Rectal smooth muscle tissue (tissue), 1 donor: ENCODE measurements at regions not wholly inside any gene's neighbourhood (a gene's known extent, or its start where the extent isn't known, plus 50 kb on each side); places are given as distances from the start of the nearest gene placed in this dataset.

Source experiments
- H3K27ac ChIP-seq: one replicate; pipeline ENCODE4 v1.7.0; 2013; ENCODE audit warnings: low read depth, low read length, inconsistent platforms
- H3K27me3 ChIP-seq: one replicate; pipeline ENCODE4 v1.7.0; 2013; ENCODE audit warnings: low read length; ENCODE audit not compliant: control insufficient read depth, insufficient read depth
- H3K36me3 ChIP-seq: one replicate; pipeline ENCODE4 v1.7.0; 2013; ENCODE audit warnings: low read length; ENCODE audit not compliant: control insufficient read depth, insufficient read depth
- H3K4me1 ChIP-seq: one replicate; pipeline ENCODE4 v1.7.0; 2013; ENCODE audit warnings: low read length; ENCODE audit not compliant: control insufficient read depth, insufficient read depth
- H3K4me3 ChIP-seq: one replicate; pipeline ENCODE4 v1.7.0; 2013; ENCODE audit warnings: low read length
- H3K9ac ChIP-seq: one replicate; pipeline ENCODE4 v1.7.0; 2013; ENCODE audit warnings: low read length

DNA sequence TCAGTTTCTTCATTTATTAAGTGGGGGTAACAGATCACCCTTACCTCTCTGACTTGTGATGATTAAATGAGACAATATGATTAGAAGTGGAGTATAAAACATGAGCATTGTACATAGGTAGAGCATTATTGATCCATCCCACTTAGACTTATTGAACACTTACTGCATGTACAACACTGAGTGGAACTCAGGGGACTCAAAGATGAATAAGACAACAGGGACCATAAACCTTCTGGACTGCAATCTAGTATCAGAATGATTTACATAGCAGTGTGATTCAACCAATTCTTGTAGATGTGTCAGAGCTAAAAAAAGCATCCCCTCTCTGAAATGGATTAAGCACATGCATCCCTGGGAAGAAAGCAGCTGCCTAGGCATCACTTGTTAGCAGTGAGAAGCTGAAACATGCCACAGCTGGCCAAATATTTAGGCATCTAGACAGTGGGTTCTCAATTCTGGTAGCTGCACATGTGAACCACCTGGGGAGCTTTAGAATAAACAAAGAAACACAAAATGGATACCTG is 111.5 kb downstream of the CYRIA start:
- Histone ChIP-seq H3K36me3 (no peaks in the 10 kb centered on the region), H3K27ac (no peak overlapping the region), H3K9ac (no peak overlapping the region)

DNA sequence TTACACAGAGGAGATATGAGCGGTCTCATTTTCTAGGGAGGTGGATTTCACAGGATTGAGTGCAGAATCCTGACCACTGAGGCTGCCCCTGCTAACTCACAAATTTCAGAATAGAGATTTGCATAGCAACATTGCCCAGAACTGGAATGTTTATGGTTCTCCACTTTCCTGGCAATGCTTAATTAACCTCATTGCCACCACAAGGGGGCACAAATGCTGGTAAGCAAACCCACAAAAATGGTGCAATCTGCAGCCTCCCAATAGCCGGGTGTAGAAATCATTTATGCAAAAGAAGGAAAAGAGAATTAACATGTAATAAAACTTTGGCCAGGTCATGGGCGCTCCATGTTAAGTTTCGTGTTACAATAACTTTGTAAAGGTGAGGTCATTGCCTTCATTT is 112.4 kb downstream of the CYRIA start:
- Histone ChIP-seq H3K4me3 (no peak overlapping the region), H3K9ac (no peak overlapping the region), H3K36me3 (no peaks in the 10 kb centered on the region), H3K27ac (no peak overlapping the region), H3K4me1 (no peaks in the 10 kb centered on the region), H3K27me3 (no peaks in the 10 kb centered on the region)

More for the DNA sequence above, 111.5 kb downstream of the CYRIA start:
- no peak overlapping the region for H3K4me3 ChIP-seq
- no peaks in the 10 kb centered on the region for H3K4me1 ChIP-seq
- H3K27me3 ChIP-seq = no peaks in the 10 kb centered on the region

DNA sequence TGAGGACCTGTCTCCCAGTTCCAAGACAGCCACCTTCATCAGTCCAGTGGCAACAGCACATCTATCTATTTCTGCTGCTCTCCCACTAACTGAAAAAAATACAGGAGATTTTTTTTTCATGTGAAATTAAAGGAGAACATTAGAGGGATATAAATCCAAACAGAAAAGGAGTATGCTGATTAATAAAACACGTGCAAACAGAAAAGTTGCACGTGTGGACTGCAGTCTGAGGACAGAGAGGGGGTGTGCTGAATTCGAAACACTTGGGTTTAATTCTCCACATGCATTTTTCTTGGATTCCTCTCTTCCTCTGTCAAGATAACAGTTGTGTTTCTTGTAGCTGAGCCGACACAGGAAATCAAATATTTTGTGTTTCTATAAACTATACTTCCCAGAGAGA is 113.4 kb downstream of the CYRIA start:
- Histone ChIP-seq H3K27me3 (no peaks in the 10 kb centered on the region), H3K27ac (no peak overlapping the region), H3K4me3 (no peak overlapping the region), H3K36me3 (no peaks in the 10 kb centered on the region), H3K4me1 (no peaks in the 10 kb centered on the region), H3K9ac (no peak overlapping the region)

DNA sequence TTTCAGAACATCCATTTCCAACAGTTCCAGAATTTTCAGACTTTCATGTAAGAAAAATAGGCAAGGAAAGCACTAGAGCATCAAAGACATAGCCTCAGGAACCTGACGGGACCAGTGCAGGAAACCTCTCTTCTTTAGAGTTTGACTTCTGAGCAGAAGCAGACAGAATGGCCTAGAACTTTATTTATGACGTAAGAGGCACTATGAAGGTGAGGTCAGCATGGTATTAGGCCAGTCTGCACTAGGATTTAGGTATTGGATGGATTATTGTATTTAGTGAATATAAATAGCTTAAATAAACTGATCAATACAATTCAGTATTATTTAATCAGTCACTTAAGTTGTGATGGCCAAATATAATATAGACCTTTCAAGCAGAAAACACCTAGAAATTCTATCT is 117.6 kb downstream of the CYRIA start:
- Histone ChIP-seq H3K27ac (no peak overlapping the region), H3K27me3 (no peaks in the 10 kb centered on the region), H3K36me3 (no peaks in the 10 kb centered on the region), H3K9ac (no peak overlapping the region), H3K4me3 (no peak overlapping the region), H3K4me1 (no peaks in the 10 kb centered on the region)

DNA sequence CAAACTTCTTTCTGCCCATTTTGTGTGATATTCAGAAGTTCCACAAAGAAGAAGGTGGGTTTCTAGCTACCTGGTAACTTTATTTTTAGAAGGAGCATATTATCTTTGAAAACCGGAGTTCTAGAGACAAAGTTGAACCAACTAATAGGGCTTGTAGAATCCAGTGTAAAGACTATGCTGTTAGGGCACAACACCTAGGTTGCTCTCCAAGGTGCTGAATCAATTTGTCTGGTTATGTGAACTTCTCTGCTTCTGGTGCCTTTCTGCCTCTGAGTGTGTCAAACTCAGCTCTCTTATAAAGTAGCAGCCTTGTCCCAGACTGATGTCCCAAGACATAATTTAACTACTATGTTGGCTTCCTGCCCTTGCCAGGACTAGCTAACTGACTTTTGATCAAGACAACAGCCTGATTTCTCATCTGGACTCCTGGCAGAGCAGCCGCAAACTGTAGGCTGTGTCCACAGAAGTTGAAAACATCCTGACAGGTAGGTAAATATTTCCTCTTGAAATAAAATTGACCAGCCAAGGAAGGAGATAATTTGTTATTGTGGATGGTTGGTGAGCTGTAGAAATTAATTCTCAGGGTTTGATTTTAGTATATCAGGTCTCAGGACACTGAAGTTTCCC is 119.4 kb downstream of the CYRIA start:
- Histone ChIP-seq H3K27me3 (no peaks in the 10 kb centered on the region), H3K36me3 (no peaks in the 10 kb centered on the region), H3K9ac (no peak overlapping the region), H3K4me1 (no peaks in the 10 kb centered on the region), H3K4me3 (no peak overlapping the region), H3K27ac (no peak overlapping the region)

DNA sequence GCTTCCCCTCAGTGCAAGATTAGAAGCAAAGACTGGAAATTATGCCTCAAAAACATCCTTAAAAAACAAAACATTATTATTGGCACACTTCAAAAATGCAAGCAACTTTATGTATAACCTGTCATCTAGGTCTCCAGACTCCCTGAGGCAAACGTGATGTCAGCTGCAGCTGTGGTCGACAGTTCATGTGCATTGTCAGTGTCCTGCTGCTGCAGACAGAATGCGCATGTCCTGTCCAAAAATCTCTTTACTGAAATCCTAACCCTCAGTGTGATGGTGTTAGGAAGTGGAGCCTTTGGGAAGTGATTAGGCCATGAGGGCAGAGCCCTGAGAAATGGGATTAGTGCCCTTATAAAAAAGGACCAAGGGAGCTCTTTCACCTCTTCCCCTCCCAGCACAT is 126.9 kb downstream of the CYRIA start:
- Histone ChIP-seq H3K36me3 (no peaks in the 10 kb centered on the region), H3K9ac (no peak overlapping the region), H3K4me3 (no peak overlapping the region), H3K27ac (no peak overlapping the region), H3K27me3 (no peaks in the 10 kb centered on the region), H3K4me1 (no peaks in the 10 kb centered on the region)

DNA sequence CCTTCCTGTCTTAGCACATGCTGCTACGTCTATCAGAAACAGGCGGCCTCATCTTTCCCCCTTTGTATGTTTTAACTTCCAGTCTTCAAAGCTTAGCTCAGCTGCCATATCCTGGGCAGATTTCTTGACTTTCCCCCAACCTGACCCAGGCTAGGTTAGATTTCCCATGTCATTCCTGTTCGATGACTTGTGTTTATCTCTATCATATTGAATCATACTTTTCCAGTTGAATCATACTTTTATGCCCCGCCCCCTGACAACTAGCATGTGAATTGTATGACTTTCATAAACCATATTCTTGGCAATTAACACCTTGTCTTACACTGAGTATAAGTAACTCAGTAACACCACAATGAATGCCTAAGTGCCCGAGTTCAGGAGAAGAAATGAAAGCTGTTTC is 128.3 kb downstream of the CYRIA start:
- Histone ChIP-seq H3K36me3 (no peaks in the 10 kb centered on the region), H3K27me3 (no peaks in the 10 kb centered on the region), H3K9ac (no peak overlapping the region), H3K27ac (no peak overlapping the region), H3K4me1 (no peaks in the 10 kb centered on the region), H3K4me3 (no peak overlapping the region)

DNA sequence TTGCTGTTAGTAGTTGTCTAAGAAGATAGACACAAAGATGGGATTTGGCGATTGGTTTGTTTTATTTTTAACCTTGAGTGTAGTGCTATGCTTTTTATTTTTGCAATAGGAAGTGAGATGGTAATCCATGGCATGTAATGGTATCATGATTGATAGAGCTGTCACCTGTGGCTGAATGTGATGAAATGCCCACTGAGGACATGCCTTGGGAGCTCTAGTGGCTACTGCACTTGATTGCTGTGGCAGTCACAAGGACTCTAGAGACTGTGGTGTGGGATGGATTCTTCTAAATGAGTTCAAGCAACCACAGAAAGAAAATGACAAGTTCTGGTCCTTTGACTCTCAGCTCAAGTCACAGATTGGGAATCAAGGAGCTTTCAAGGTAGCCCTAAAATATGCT is 139.4 kb downstream of the CYRIA start:
- no peaks in the 10 kb centered on the region for H3K4me1 ChIP-seq
- no peaks in the 10 kb centered on the region for H3K27me3 ChIP-seq
- H3K4me3 ChIP-seq = no peak overlapping the region
- H3K27ac ChIP-seq = no peak overlapping the region
- H3K9ac ChIP-seq = no peak overlapping the region
- H3K36me3 ChIP-seq = no peaks in the 10 kb centered on the region

DNA sequence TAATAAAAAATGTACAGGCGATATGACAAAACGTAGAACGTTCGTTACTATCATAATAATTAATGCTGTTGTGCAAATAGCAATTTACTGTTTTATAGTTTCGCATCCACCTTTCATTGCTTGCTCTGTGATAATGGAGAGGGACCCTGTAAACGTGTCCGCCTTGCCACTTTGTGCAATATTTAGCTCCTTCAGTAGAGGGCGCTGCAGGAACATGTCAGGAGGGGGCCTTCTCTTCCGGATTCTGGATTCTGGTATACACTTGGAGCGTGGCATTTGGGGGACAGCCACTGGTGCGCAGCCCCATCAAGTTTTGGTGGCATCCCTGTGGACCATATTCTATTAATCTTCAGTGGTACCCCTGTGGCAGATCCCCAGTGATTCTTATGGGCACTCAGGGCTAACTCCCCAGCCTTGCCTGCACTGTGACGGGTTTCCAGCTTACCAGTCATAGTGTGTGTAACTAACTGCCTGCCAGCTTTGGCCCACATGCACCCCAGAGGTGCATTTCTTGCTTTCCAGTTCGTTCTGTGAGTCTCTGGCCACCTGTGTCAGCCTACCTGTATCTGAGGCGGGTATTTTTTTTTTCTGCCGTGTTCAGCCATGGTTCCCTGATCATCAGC is 140.3 kb downstream of the CYRIA start:
- H3K4me1 ChIP-seq = no peaks in the 10 kb centered on the region
- H3K4me3 ChIP-seq = no peak overlapping the region
- H3K27ac ChIP-seq = no peak overlapping the region
- no peaks in the 10 kb centered on the region for H3K27me3 ChIP-seq
- no peak overlapping the region for H3K9ac ChIP-seq
- no peaks in the 10 kb centered on the region for H3K36me3 ChIP-seq

DNA sequence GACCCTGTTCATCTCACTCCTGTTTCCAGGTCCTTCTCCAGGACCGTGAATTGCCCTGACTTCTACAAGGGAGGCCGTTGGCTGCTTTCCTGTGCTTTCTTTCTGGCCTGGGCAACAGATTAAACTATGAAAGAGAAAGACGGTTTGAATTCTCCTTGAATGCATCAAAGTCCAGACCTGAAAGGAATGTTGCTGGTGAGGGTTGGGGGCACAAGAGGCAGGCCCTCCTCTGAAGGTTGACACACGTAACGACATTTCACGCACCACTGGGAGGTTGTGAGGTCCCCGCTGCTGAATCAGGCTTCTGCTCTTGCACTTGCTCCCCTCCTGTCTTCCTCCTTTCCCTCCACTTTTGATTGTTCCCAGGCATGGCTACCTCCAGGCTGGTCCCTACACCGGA is 141.9 kb downstream of the CYRIA start:
- H3K27ac ChIP-seq = no peak overlapping the region
- no peaks in the 10 kb centered on the region for H3K4me1 ChIP-seq
- H3K27me3 ChIP-seq = no peaks in the 10 kb centered on the region
- H3K36me3 ChIP-seq = no peaks in the 10 kb centered on the region
- no peak overlapping the region for H3K9ac ChIP-seq
- H3K4me3 ChIP-seq = no peak overlapping the region

DNA sequence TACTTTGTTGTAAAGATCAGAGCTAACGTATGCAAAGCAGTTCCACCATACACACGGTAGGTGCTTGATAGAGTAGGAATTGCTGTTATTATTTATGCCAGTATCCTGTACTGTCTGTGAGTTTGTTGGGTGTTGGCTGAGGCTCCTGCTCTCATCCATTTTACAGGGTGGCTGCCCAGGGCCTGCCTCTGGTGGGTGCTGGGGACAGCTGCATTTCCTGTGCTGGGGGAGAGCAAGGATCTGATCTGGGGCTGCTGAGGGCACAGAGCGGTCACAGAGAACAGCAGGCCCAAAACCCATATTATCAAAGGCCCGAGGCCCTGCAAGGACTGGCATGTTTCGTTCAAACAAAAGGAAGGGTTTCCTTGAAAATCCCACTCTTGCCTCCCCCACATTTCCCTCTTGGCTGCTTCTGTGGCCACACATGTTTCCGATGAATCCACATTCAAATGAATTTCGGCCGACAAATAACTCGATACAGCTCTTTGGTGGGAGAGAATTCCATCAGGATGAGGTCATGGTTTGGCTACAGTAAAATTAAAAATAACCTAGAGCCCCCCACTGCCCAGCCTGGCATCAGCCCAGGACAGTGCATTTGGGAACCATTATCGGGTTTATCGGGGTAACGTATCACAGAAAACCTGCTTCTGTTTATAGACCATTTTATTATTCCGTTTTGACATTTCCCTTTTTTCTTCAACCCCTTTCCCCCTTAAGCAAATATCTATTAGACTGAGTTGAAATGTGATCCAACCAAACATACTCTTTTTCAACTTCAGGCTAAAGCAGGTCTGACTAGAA is 143.4 kb downstream of the CYRIA start:
- H3K27ac ChIP-seq = no peak overlapping the region
- H3K4me1 ChIP-seq = no peaks in the 10 kb centered on the region
- H3K36me3 ChIP-seq = no peaks in the 10 kb centered on the region
- H3K4me3 ChIP-seq = no peak overlapping the region
- no peaks in the 10 kb centered on the region for H3K27me3 ChIP-seq
- H3K9ac ChIP-seq = no peak overlapping the region

DNA sequence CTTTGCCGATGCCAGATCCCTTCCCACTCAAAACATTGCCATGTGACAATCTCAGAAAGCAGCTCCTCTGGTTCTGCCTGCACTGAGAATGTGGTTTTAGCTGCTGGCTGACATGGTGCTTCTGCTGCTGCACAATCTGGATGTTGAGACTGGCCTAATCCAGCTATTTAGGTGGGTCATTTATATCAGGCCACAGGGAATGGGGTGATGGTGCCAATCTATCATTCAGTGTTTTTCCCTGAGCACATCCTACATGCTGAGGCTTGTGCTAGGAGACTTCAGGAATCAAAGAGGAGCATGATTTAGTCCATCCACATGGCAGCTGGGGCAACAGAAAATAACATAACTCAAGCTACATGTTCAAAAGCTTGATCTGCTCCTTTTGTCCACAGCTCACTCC is 144.7 kb downstream of the CYRIA start:
- H3K36me3 ChIP-seq = no peaks in the 10 kb centered on the region
- no peak overlapping the region for H3K4me3 ChIP-seq
- H3K27me3 ChIP-seq = no peaks in the 10 kb centered on the region
- H3K4me1 ChIP-seq = no peaks in the 10 kb centered on the region
- no peak overlapping the region for H3K27ac ChIP-seq
- H3K9ac ChIP-seq = no peak overlapping the region
